Upper lobe of left lung (tissue), 6 donors: ENCODE measurements at regions not wholly inside any gene's neighbourhood (a gene's known extent, or its start where the extent isn't known, plus 50 kb on each side); places are given as distances from the start of the nearest gene placed in this dataset.

Experiments
- ATAC-seq, 2 donors: fragments of 200-7000 bp; cut with Tn5 transposase; one replicate each; pipeline ENCODE4 v1.9.1; 2022; ENCODE audit warnings: mild to moderate bottlenecking in 2 of 2, moderate library complexity in 2 of 2; ENCODE audit not compliant: low FRiP score in 2 of 2
- DNase-seq, 2 donors: peaks; one replicate each; pipeline ENCODE4 v3.0.0-alpha.2; 2019 to 2020
- H3K27ac ChIP-seq, 4 donors: fragments of 200-600 bp; sonication (generic); one replicate each; pipeline ENCODE4 v1.5.1; 2016 to 2019
- H3K27me3 ChIP-seq, 4 donors: fragments of 200-600 bp; sonication (generic); one replicate each; pipeline ENCODE4 v1.5.1; 2017 to 2019
- H3K36me3 ChIP-seq, 4 donors: fragments of 200-600 bp; sonication (generic); one replicate each; pipeline ENCODE4 v1.5.1; 2016 to 2019
- H3K4me1 ChIP-seq, 4 donors: fragments of 200-600 bp; sonication (generic); one replicate each; pipeline ENCODE4 v1.5.1; 2018 to 2019
- H3K4me3 ChIP-seq, 4 donors: fragments of 200-600 bp; sonication (generic); one replicate each; pipeline ENCODE4 v1.5.1; 2017 to 2019; ENCODE audit warnings: mild to moderate bottlenecking in 2 of 4, moderate library complexity in 1 of 4
- H3K9me3 ChIP-seq, 4 donors: fragments of 200-600 bp; sonication (generic); one replicate each; pipeline ENCODE4 v1.5.1; 2018 to 2019
- CTCF ChIP-seq, 6 experiments: fragments of 450-650 bp in 4 of 6; fragments of 200-600 bp in 2 of 6; sonication (generic) in 2 of 6; IDR thresholded peaks; one replicate each; pipeline ENCODE4 v1.5.1; 2016 to 2019; ENCODE audit warnings: antibody characterized with exemption in 6 of 6
- EP300 ChIP-seq, 4 donors: sonication (generic); formaldehyde crosslinking; IDR thresholded peaks; one replicate each; pipeline ENCODE4 v1.5.1; 2017; ENCODE audit warnings: antibody characterized with exemption in 4 of 4, control low read depth in 2 of 4
- POLR2A ChIP-seq, 4 donors: fragments of 450-650 bp; IDR thresholded peaks; one replicate each; pipeline ENCODE4 v1.5.1; 2016 to 2017; ENCODE audit warnings: antibody characterized with exemption in 4 of 4, mild to moderate bottlenecking in 2 of 4
- POLR2AphosphoS5 ChIP-seq, 2 donors: sonication (generic); formaldehyde crosslinking; IDR thresholded peaks; one replicate each; pipeline ENCODE4 v1.5.1; 2017; ENCODE audit warnings: antibody characterized with exemption in 2 of 2
- WGBS, 2 donors: methylation state at CpG; one replicate each; pipeline ENCODE4 v1.1.5; 2017 to 2018; 5-methylcytosine and 5-hydroxymethylcytosine counted together
- donor health status: DM: no; HTN: no; CAD: no; lungs with moderate emphysema.
- donor health status: DM: no; HTN: yes; CAD: no; lungs with severe emphysema.

- no peaks in the 10 kb centered on the region for H3K9me3 ChIP-seq
- ATAC-seq (no peak), DNase-seq (no peak)
- no peaks in the 10 kb centered on the region for H3K36me3 ChIP-seq
- no peak overlapping the region for H3K27ac ChIP-seq
- no peak overlapping the region for H3K4me3 ChIP-seq
- peaks cover 0 to 11% (median 6%) of the 10 kb centered on the region in 4 donors for H3K27me3 ChIP-seq
- peaks cover 0 to 12% (median 0%) of the 10 kb centered on the region in 4 donors for H3K4me1 ChIP-seq
- 58 to 69% methylated on average over 5 to 8 of the region's 8 CpGs for WGBS, 2 donors
- TF ChIP-seq EP300 (IDR thresholded peaks at IDR 0.05) (no peak), CTCF (IDR thresholded peaks at IDR 0.05) (no peak), POLR2A (IDR thresholded peaks at IDR 0.05) (no peak), POLR2AphosphoS5 (IDR thresholded peaks at IDR 0.05) (no peak)
These were observed 351.7 kb downstream of the FOXL1 start for GRCh38 chr16:86930001-86930400.

DNA sequence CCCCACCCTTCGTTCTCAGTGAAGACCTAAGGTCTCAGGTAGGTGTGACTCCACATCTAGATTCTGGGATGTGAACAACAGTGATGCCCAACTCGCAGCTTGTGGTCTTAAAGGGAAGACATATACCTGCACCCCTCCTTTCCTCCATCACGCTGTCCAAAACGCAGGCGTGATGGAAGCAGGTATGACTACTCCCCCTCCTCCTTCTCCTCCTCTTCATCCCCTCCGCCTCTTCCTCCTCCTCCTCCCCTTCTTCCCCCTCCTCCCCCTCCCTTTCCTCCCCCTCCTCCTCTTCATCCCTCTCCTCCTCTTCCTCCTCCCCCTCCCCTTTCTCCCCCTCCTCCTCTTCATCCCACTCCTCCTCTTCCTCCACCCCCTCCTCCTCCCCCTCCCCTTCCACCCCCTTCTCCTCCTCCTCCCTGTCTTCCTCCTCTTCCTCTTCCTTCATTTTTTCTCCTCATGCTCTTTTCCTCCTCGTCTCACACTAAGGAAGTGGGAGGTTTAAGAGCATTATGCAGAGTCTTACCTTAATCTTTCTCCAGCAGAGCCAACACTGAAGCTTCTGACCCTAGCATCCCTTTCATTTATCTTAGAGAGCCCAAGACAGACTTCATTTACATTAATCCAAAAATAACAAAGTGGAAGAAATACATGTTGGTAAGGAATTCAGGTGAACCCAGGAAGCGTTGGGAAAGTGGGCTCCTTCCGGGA lies 352.5 kb downstream of the FOXL1 start:
- Histone ChIP-seq H3K36me3 (no peaks in the 10 kb centered on the region), H3K27ac (no peak overlapping the region), H3K9me3 (no peaks in the 10 kb centered on the region), H3K4me1 (peaks cover 0 to 12% (median 0%) of the 10 kb centered on the region in 4 donors), H3K27me3 (peaks cover 0 to 12% (median 6%) of the 10 kb centered on the region in 4 donors), H3K4me3 (no peak overlapping the region)
- DNase-seq (no peak), ATAC-seq (no peak)
- TF ChIP-seq POLR2AphosphoS5 (IDR thresholded peaks at IDR 0.05) (no peak), EP300 (IDR thresholded peaks at IDR 0.05) (no peak), POLR2A (IDR thresholded peaks at IDR 0.05) (no peak), CTCF (IDR thresholded peaks at IDR 0.05) (no peak)
- WGBS, 2 donors, result 61 to 63% methylated on average over 9 of the region's 9 CpGs

- no peaks in the 10 kb centered on the region for H3K9me3 ChIP-seq
- ATAC-seq, result peak in 1 of 2 donors; percentile 16
- TF ChIP-seq POLR2A (IDR thresholded peaks at IDR 0.05) (no peak), CTCF (IDR thresholded peaks at IDR 0.05) (no peak), EP300 (IDR thresholded peaks at IDR 0.05) (no peak), POLR2AphosphoS5 (IDR thresholded peaks at IDR 0.05) (no peak)
- DNase-seq, result peak in 1 of 2 donors; percentile 76
- WGBS, 2 donors, result 13 to 48% methylated on average over 11 to 26 of the region's 26 CpGs
- peaks cover 0 to 13% (median 6%) of the 10 kb centered on the region in 4 donors for H3K27me3 ChIP-seq
- H3K4me1 ChIP-seq, result peaks cover 0 to 12% (median 0%) of the 10 kb centered on the region in 4 donors
- H3K36me3 ChIP-seq, result no peaks in the 10 kb centered on the region
- no peak overlapping the region for H3K27ac ChIP-seq
- H3K4me3 ChIP-seq, result no peak overlapping the region
These were observed 353.1 kb downstream of the FOXL1 start for GRCh38 chr16:86931410-86931941.

DNA sequence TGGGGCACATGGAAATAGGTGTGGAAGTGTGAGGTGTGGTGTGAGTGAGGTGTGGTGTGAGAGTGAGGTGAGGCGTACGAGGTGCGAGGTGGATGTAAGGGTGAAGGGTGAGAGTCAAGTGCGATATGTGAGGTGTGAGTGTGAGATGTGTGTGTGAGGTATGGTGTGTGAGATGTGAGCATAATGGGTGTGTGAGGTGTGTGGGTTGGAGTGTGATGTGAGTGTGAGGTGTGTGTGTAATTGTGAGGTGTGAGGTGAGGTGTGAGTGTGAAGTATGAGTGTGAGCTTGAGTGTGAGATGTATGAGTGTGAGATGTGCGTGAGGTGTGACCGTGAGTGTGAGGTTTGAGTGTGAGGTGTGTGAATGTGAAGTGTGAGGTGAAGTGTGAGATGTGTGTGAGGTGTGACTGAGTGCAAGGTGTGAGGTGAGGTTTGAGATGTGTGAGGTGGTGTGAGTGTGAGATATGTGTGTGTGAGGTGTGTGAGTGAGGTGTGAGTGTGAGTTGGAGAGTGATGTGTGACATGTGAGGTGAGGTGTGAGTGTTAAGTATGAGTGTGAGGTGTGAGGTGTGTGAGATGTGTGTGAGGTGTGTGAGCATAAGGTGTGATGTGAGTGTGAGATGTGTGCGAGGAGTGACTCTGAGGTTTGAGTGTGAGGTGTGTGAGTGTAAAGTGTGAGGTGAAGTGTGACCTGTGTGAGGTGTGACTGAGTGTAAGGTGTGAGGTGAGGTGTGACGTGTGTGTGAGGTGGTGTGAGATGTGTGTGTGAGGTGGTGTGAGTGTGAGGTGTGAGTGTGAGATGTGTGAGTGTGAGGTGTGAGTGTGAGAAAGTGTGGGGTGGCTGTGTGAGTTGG lies 354.0 kb downstream of the FOXL1 start:
- Histone ChIP-seq H3K4me3 (no peak overlapping the region), H3K27ac (no peak overlapping the region), H3K36me3 (no peaks in the 10 kb centered on the region), H3K9me3 (no peaks in the 10 kb centered on the region), H3K27me3 (peaks cover 0 to 17% (median 6%) of the 10 kb centered on the region in 4 donors), H3K4me1 (peaks cover 0 to 12% (median 0%) of the 10 kb centered on the region in 4 donors)
- ATAC-seq, result no peak
- no peak for TF ChIP-seq POLR2AphosphoS5 (IDR thresholded peaks at IDR 0.05)
- 88 to 92% methylated on average over 8 of the region's 8 CpGs for WGBS, 2 donors
- DNase-seq, result no peak
